AG09319 (cell line): ENCODE measurements at regions not wholly inside any gene's neighbourhood (a gene's known extent, or its start where the extent isn't known, plus 50 kb on each side); places are given as distances from the start of the nearest gene placed in this dataset.

Source experiments
- DNase-seq: peaks from one replicate; pipeline ENCODE4 v3.0.0-alpha.2; 2010; ENCODE audit warnings: low read depth; ENCODE audit errors: extremely low read depth
- TF ChIP-seq, protein P1 (sequence below): IDR thresholded peaks from 2 replicates; pipeline ENCODE4 v1.5.1; 2011; ENCODE audit warnings: low read depth, mild to moderate bottlenecking, inconsistent platforms, low read length, moderate library complexity

GRCh38 chr3:5729852-5730251 is 542.3 kb downstream of the EDEM1 start:
- no peak for DNase-seq
- TF ChIP-seq, protein P1, sequence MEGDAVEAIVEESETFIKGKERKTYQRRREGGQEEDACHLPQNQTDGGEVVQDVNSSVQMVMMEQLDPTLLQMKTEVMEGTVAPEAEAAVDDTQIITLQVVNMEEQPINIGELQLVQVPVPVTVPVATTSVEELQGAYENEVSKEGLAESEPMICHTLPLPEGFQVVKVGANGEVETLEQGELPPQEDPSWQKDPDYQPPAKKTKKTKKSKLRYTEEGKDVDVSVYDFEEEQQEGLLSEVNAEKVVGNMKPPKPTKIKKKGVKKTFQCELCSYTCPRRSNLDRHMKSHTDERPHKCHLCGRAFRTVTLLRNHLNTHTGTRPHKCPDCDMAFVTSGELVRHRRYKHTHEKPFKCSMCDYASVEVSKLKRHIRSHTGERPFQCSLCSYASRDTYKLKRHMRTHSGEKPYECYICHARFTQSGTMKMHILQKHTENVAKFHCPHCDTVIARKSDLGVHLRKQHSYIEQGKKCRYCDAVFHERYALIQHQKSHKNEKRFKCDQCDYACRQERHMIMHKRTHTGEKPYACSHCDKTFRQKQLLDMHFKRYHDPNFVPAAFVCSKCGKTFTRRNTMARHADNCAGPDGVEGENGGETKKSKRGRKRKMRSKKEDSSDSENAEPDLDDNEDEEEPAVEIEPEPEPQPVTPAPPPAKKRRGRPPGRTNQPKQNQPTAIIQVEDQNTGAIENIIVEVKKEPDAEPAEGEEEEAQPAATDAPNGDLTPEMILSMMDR: no peak

DNA sequence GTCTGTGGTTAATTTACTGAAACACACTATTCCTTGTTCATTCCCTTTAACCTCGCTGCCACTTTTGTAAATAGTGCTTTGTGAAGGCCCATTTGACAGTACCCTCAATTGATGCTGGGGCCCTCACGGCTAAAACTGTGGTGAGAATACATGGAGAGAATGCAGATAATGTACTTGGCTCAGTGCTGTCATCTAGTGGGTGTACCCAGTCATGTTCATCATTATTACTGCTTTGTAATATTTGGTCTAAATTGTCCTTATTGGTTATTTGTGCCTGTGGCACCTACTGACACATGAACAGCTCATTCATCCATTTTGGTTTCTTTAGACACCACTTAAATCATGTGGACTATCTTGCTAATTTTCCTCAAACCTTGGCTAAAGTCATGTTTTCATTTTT is 543.6 kb downstream of the EDEM1 start:
- DNase-seq: no peak
- TF ChIP-seq, protein P1: no peak

- TF ChIP-seq, protein P1: no peak
- DNase-seq: no peak
Observed at GRCh38 chr3:5732081-5732480, 544.6 kb downstream of the EDEM1 start.

GRCh38 chr3:5733995-5734394 is 546.5 kb downstream of the EDEM1 start:
- TF ChIP-seq, protein P1: no peak
- no peak for DNase-seq

- TF ChIP-seq, protein P1: no peak
- no peak for DNase-seq
Observed at GRCh38 chr3:5735896-5736295, 548.4 kb downstream of the EDEM1 start.

GRCh38 chr3:5739299-5739935 is 551.9 kb downstream of the EDEM1 start:
- DNase-seq: no peak
- TF ChIP-seq, protein P1: no peak

GRCh38 chr3:5739949-5740348 is 552.4 kb downstream of the EDEM1 start:
- TF ChIP-seq, protein P1: no peak
- DNase-seq: no peak
